IMR-90 (cell line): ENCODE measurements at regions not wholly inside any gene's neighbourhood (a gene's known extent, or its start where the extent isn't known, plus 50 kb on each side); places are given as distances from the start of the nearest gene placed in this dataset.
"Not testable (repeated sequence)": the region's sequence is repeated elsewhere in the genome, so short reads cannot be mapped to it uniquely, and the experiment has no call there.

Experiments
- ATAC-seq: fragments of 200-7000 bp; cut with Tn5 transposase; 2 replicates; pipeline ENCODE4 v1.9.1; 2020; ENCODE audit warnings: low read depth, mild to moderate bottlenecking, moderate library complexity
- BruUV-seq: library from RNA; stranded (reverse); fragments of 400-500 nt; replicated peaks from 2 replicates; lab custom pipeline; 2021; lab: Mats Ljungman, UMichigan
- CTCF ChIA-PET: fragments of 300-600 bp; formaldehyde crosslinking; extraction: SDS; loops from one replicate; lab custom pipeline; 2021; ENCODE audit warnings: antibody characterized with exemption; lab: Yijun Ruan, JAX
- POLR2A ChIA-PET: fragments of 300-600 bp; sonication (Branson Sonifier 250); formaldehyde crosslinking; loops from one replicate; lab custom pipeline; 2022; ENCODE audit warnings: antibody characterized with exemption; ENCODE audit not compliant: unreplicated experiment; lab: Charles Lee
- DNase-seq: peaks from one replicate; pipeline ENCODE4 v3.0.0; 2013
- H2AFZ ChIP-seq: replicated peaks from 2 replicates; pipeline ENCODE3; 2013; ENCODE audit warnings: low read length, mild to moderate bottlenecking; ENCODE audit not compliant: poor library complexity
- H2AK5ac ChIP-seq: 2 replicates; pipeline ENCODE4 v1.6.1; 2013; ENCODE audit warnings: low read depth, low read length, inconsistent platforms
- H2AK9ac ChIP-seq: replicated peaks from 2 replicates; pipeline ENCODE3; 2013; ENCODE audit warnings: mild to moderate bottlenecking, low read depth, low read length, moderate library complexity; ENCODE audit not compliant: poor library complexity
- H2BK120ac ChIP-seq: 2 replicates; pipeline ENCODE4 v1.6.1; 2013; ENCODE audit warnings: low read depth, low read length, inconsistent platforms
- H2BK15ac ChIP-seq: 3 replicates; pipeline ENCODE4 v1.6.1; 2013; ENCODE audit warnings: low read depth, low read length, inconsistent platforms
- H2BK20ac ChIP-seq: 2 replicates; pipeline ENCODE4 v1.6.1; 2013; ENCODE audit warnings: low read depth, mild to moderate bottlenecking, inconsistent platforms, low read length, moderate library complexity
- H2BK5ac ChIP-seq: 2 replicates; pipeline ENCODE4 v1.6.1; 2013; ENCODE audit warnings: mild to moderate bottlenecking, low read depth, low read length, inconsistent platforms; ENCODE audit not compliant: poor library complexity, severe bottlenecking
- H3K14ac ChIP-seq: replicated peaks from 2 replicates; pipeline ENCODE4 v1.6.1; 2013; ENCODE audit warnings: low read depth, low read length, inconsistent platforms
- H3K18ac ChIP-seq: 2 replicates; pipeline ENCODE4 v1.6.1; 2013; ENCODE audit warnings: low read depth, low read length, control low read depth
- H3K23ac ChIP-seq: 2 replicates; pipeline ENCODE4 v1.6.1; 2013; ENCODE audit warnings: low read depth, low read length, inconsistent platforms
- H3K27ac ChIP-seq: 2 replicates; pipeline ENCODE4 v1.5.1; 2013; ENCODE audit warnings: mild to moderate bottlenecking, control low read depth, low read length; ENCODE audit not compliant: insufficient read depth
- H3K27me3 ChIP-seq: 2 replicates; pipeline ENCODE4 v1.6.1; 2013; ENCODE audit warnings: low read length; ENCODE audit not compliant: control insufficient read depth, insufficient read depth
- H3K36me3 ChIP-seq: 2 replicates; pipeline ENCODE4 v1.6.1; 2013; ENCODE audit warnings: low read length, mixed read lengths; ENCODE audit not compliant: control insufficient read depth, insufficient read depth
- H3K4ac ChIP-seq: 2 replicates; pipeline ENCODE4 v1.6.1; 2013; ENCODE audit warnings: low read depth, low read length, inconsistent platforms
- H3K4me1 ChIP-seq: 2 replicates; pipeline ENCODE4 v1.6.1; 2013; ENCODE audit warnings: low read length, mixed read lengths; ENCODE audit not compliant: control insufficient read depth, insufficient read depth
- H3K4me2 ChIP-seq: 2 replicates; pipeline ENCODE4 v1.6.1; 2013; ENCODE audit warnings: low read depth, mild to moderate bottlenecking, control low read depth, low read length, moderate library complexity
- H3K4me3 ChIP-seq: 2 replicates; pipeline ENCODE4 v1.5.1; 2013; ENCODE audit warnings: low read depth, mild to moderate bottlenecking, control low read depth, low read length, moderate library complexity; ENCODE audit not compliant: insufficient read depth
- H3K56ac ChIP-seq: 2 replicates; pipeline ENCODE4 v1.6.1; 2013; ENCODE audit warnings: low read length, inconsistent platforms; ENCODE audit not compliant: insufficient read depth; ENCODE audit errors: extremely low read depth
- H3K79me1 ChIP-seq, 2 experiments: 2 replicates each; pipeline ENCODE4 v1.6.1; 2013; ENCODE audit warnings: low read length in 2 of 2, inconsistent platforms in 1 of 2, low read depth in 1 of 2
- H3K9ac ChIP-seq: 2 replicates; pipeline ENCODE4 v1.6.1; 2013; ENCODE audit warnings: low read depth, low read length, control low read depth
- H3K9me1 ChIP-seq: 2 replicates; pipeline ENCODE4 v1.6.1; 2013; ENCODE audit warnings: low read length, inconsistent platforms; ENCODE audit not compliant: insufficient read depth
- H3K9me3 ChIP-seq: 2 replicates; pipeline ENCODE4 v1.6.1; 2013; ENCODE audit warnings: low read length; ENCODE audit not compliant: control insufficient read depth, insufficient read depth
- H4K20me1 ChIP-seq: 2 replicates; pipeline ENCODE4 v1.6.1; 2013; ENCODE audit warnings: low read length, inconsistent platforms; ENCODE audit not compliant: insufficient read depth
- H4K5ac ChIP-seq: 2 replicates; pipeline ENCODE4 v1.6.1; 2013; ENCODE audit warnings: mild to moderate bottlenecking, low read depth, low read length, control low read depth
- H4K8ac ChIP-seq, 2 experiments: 2 replicates each; pipeline ENCODE4 v1.6.1; 2013; ENCODE audit warnings: low read depth in 2 of 2, low read length in 2 of 2, control low read depth in 1 of 2, inconsistent platforms in 1 of 2
- H4K91ac ChIP-seq: 2 replicates; pipeline ENCODE4 v1.6.1; 2013; ENCODE audit warnings: low read depth, low read length, inconsistent platforms; ENCODE audit not compliant: insufficient read depth
- WGBS, 2 experiments: methylation state at CpG; one replicate each; pipeline versions ENCODE4 v1.1.5 to v1.1.7; 2013; ENCODE audit warnings: missing lambda C conversion rate in 2 of 2; ENCODE audit not compliant: insufficient read length in 1 of 2; ENCODE audit errors: extremely low coverage in 2 of 2; 5-methylcytosine and 5-hydroxymethylcytosine counted together
- dilution Hi-C: fragments of 300-500 bp; cut with HindIII; formaldehyde crosslinking; loops from one replicate; pipeline ENCODE4 v1.14.3; 2018; ENCODE audit warnings: low sequenced_read_pairs; ENCODE audit not compliant: unreplicated experiment
- in situ Hi-C: fragments of 300-500 bp; cut with MboI; formaldehyde crosslinking; loops from 3 replicates; pipeline ENCODE4 v1.14.3; 2019; ENCODE audit warnings: low sequenced_read_pairs, inconsistent platforms, mixed read lengths
- intact Hi-C: fragments of 100-400 bp; cut with micrococcal nuclease; formaldehyde crosslinking; loops from 2 replicates; pipeline ENCODE4 v1.10.0; 2022

DNA sequence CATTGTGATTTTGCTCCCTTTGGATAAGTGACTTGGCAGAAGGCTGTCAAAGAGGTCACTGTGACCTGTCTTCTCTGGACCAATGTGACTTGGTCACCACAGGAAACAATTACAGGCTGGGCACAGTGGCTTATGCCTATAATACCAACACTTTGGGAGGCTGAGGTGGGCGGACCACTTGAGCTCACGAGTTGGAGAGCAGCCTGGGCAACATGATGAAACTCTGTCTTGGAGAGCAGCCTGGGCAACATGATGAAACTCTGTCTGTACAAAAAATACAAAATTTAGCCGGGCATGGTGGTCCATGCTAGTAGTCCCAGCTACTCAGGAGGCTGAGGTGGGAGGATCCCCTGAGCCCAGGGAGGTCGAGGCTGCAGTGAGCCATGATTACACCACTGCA lies 256.9 kb downstream of the FAM72C start:
- POLR2A ChIA-PET, H3K56ac ChIP-seq, H2BK20ac ChIP-seq, H3K27ac ChIP-seq, H3K9ac ChIP-seq, H4K91ac ChIP-seq, H3K9me1 ChIP-seq, H3K9me3 ChIP-seq, H3K4me1 ChIP-seq, H3K79me1 ChIP-seq, H3K4me2 ChIP-seq, H2BK15ac ChIP-seq, H2AK9ac ChIP-seq, intact Hi-C loops, DNase-seq, H2AK5ac ChIP-seq, H3K14ac ChIP-seq, H3K36me3 ChIP-seq, H2AFZ ChIP-seq, H3K4me3 ChIP-seq, H3K4ac ChIP-seq, H4K8ac ChIP-seq, H2BK120ac ChIP-seq, BruUV-seq, H3K27me3 ChIP-seq, H4K5ac ChIP-seq, H4K20me1 ChIP-seq, H3K23ac ChIP-seq, in situ Hi-C loops, CTCF ChIA-PET, H2BK5ac ChIP-seq, dilution Hi-C loops, ATAC-seq, H3K18ac ChIP-seq: not testable (repeated sequence)
- WGBS, 2 experiments, result 40% methylated on average over 2 of the region's 4 CpGs; no CpG with 5 or more reads in 1 of the 2 experiments
